DND-41 (cell line): ENCODE measurements at regions not wholly inside any gene's neighbourhood (a gene's known extent, or its start where the extent isn't known, plus 50 kb on each side); places are given as distances from the start of the nearest gene placed in this dataset.

Experiments used
- CTCF ChIP-seq: IDR thresholded peaks from 2 replicates; pipeline ENCODE4 v1.5.1; 2012; ENCODE audit warnings: borderline replicate concordance, low read length, moderate library complexity, mild to moderate bottlenecking; ENCODE audit not compliant: poor library complexity, severe bottlenecking; ENCODE audit errors: extremely low read depth
- EZH2 ChIP-seq: IDR thresholded peaks from 3 replicates; pipeline ENCODE4 v1.6.1; 2012; ENCODE audit warnings: borderline replicate concordance, low read depth, mild to moderate bottlenecking, moderate library complexity, low read length, inconsistent platforms; ENCODE audit not compliant: severe bottlenecking

- TF ChIP-seq CTCF (no peak), EZH2 (no peak)
Observed at GRCh38 chr17:13152501-13152900, 134.7 kb upstream of the ELAC2 start.
